WTC11 (cell line): ENCODE measurements at regions not wholly inside any gene's neighbourhood (a gene's known extent, or its start where the extent isn't known, plus 50 kb on each side); places are given as distances from the start of the nearest gene placed in this dataset.

ENCODE experiments used
- E2F1 ChIP-seq: sonication (generic); formaldehyde crosslinking; IDR thresholded peaks from 2 replicates; pipeline ENCODE4 v1.8.0; 2022; ENCODE audit warnings: mild to moderate bottlenecking, missing genetic modification reagents
- FOXJ3 ChIP-seq: sonication (generic); formaldehyde crosslinking; IDR thresholded peaks from 2 replicates; pipeline ENCODE4 v1.9.0; 2021; ENCODE audit warnings: missing genetic modification reagents, mild to moderate bottlenecking, borderline replicate concordance
- FOXP1 ChIP-seq: sonication (generic); formaldehyde crosslinking; IDR thresholded peaks from 2 replicates; pipeline ENCODE4 v1.8.0; 2022; ENCODE audit warnings: missing genetic modification reagents, mild to moderate bottlenecking, moderate library complexity, borderline replicate concordance
- NR2C2 ChIP-seq: sonication (generic); formaldehyde crosslinking; IDR thresholded peaks from 2 replicates; pipeline ENCODE4 v1.8.0; 2022; ENCODE audit warnings: mild to moderate bottlenecking, missing genetic modification reagents
- SP1 ChIP-seq: sonication (generic); formaldehyde crosslinking; conservative IDR thresholded peaks from 2 replicates; pipeline ENCODE4 v1.8.1; 2022; ENCODE audit warnings: missing genetic modification reagents
- TEAD4 ChIP-seq: sonication (generic); formaldehyde crosslinking; IDR thresholded peaks from 2 replicates; pipeline ENCODE4 v1.8.0; 2022; ENCODE audit warnings: mild to moderate bottlenecking, missing genetic modification reagents
- ZNF263 ChIP-seq: sonication (generic); formaldehyde crosslinking; IDR thresholded peaks from 2 replicates; pipeline ENCODE4 v1.8.1; 2022; ENCODE audit warnings: low read depth, mild to moderate bottlenecking, moderate library complexity, missing genetic modification reagents
- TF ChIP-seq, protein P1 (sequence below): fragments of 200-600 bp; IDR thresholded peaks from 2 replicates; pipeline ENCODE4 v1.8.0; 2022; ENCODE audit warnings: antibody characterized with exemption

- TF ChIP-seq, protein P1, sequence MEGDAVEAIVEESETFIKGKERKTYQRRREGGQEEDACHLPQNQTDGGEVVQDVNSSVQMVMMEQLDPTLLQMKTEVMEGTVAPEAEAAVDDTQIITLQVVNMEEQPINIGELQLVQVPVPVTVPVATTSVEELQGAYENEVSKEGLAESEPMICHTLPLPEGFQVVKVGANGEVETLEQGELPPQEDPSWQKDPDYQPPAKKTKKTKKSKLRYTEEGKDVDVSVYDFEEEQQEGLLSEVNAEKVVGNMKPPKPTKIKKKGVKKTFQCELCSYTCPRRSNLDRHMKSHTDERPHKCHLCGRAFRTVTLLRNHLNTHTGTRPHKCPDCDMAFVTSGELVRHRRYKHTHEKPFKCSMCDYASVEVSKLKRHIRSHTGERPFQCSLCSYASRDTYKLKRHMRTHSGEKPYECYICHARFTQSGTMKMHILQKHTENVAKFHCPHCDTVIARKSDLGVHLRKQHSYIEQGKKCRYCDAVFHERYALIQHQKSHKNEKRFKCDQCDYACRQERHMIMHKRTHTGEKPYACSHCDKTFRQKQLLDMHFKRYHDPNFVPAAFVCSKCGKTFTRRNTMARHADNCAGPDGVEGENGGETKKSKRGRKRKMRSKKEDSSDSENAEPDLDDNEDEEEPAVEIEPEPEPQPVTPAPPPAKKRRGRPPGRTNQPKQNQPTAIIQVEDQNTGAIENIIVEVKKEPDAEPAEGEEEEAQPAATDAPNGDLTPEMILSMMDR: no peak
- TF ChIP-seq NR2C2 (CRISPR knock-in tag) (no peak), E2F1 (CRISPR knock-in tag) (no peak), FOXP1 (CRISPR knock-in tag) (no peak), TEAD4 (CRISPR knock-in tag) (no peak), FOXJ3 (CRISPR knock-in tag) (no peak), SP1 (CRISPR knock-in tag) (no peak), ZNF263 (CRISPR knock-in tag) (no peak)
Observed at GRCh38 chr5:154679501-154679900, 75.7 kb upstream of the LARP1 start.
